Mesodermal cell (in vitro differentiated cells): ENCODE measurements at regions not wholly inside any gene's neighbourhood (a gene's known extent, or its start where the extent isn't known, plus 50 kb on each side); places are given as distances from the start of the nearest gene placed in this dataset.

Experiments
- H3K27ac ChIP-seq: 2 replicates; pipeline ENCODE4 v1.7.0; 2013; ENCODE audit warnings: mild to moderate bottlenecking, low read depth, low read length, moderate library complexity; ENCODE audit not compliant: severe bottlenecking
- H3K36me3 ChIP-seq: 2 replicates; pipeline ENCODE4 v1.7.1; 2013; ENCODE audit warnings: mild to moderate bottlenecking, low read length, moderate library complexity; ENCODE audit not compliant: control insufficient read depth, insufficient read depth
- H3K4me1 ChIP-seq: one replicate; pipeline ENCODE4 v1.7.1; 2013; ENCODE audit warnings: mild to moderate bottlenecking, low read length; ENCODE audit not compliant: insufficient read depth, control insufficient read depth, poor library complexity, severe bottlenecking
- H3K4me3 ChIP-seq: 2 replicates; pipeline ENCODE4 v1.7.0; 2013; ENCODE audit warnings: low read length, control low read depth, mild to moderate bottlenecking; ENCODE audit not compliant: insufficient read depth, poor library complexity, severe bottlenecking; ENCODE audit errors: extremely low read depth
- H3K9me3 ChIP-seq: 2 replicates; pipeline ENCODE4 v1.7.1; 2013; ENCODE audit warnings: mild to moderate bottlenecking, low read length, moderate library complexity; ENCODE audit not compliant: control insufficient read depth
- WGBS, 2 experiments: methylation state at CpG; one replicate each; pipeline ENCODE4 v1.1.5; 2013; ENCODE audit warnings: missing lambda C conversion rate in 2 of 2; ENCODE audit not compliant: insufficient coverage in 2 of 2; 5-methylcytosine and 5-hydroxymethylcytosine counted together

- Histone ChIP-seq H3K4me1 (peaks cover 22% of the 10 kb centered on the region), H3K36me3 (no peaks in the 10 kb centered on the region), H3K4me3 (no peak overlapping the region), H3K27ac (no peak overlapping the region), H3K9me3 (no peaks in the 10 kb centered on the region)
- WGBS, 2 experiments, result 64 to 85% methylated on average over 3 to 5 of the region's 7 CpGs
Measured at GRCh38 chr12:115260762-115261675, 577.0 kb upstream of the TBX3 start.

- WGBS, 2 experiments, result 96 to 100% methylated on average over 2 to 4 of the region's 4 CpGs
- H3K27ac ChIP-seq, result no peak overlapping the region
- no peaks in the 10 kb centered on the region for H3K9me3 ChIP-seq
Measured at GRCh38 chr12:115259968-115260747, 576.2 kb upstream of the TBX3 start.

DNA sequence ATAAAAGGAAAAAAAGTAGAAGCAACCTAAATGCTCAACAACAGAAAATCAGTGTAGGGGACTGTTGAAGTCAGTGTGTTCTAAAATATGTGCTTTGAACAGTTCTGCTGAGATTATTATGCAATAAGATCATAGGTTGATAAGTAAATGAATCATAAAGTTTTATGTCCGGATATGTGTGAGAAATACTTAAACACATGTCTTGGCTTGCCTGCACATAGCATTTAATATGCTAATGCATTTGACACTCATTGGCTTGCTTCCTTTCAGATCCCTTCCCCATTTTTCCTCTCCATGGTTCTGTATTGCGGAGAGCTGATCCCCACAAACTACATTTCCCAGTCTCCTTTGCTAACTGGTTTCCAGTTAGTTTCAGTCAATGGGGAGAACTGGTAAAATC, 573.8 kb upstream of the TBX3 start:
- WGBS, 2 experiments, result 100% methylated on average over 1 of the region's 2 CpGs; no CpG with 5 or more reads in 1 of the 2 experiments
- Histone ChIP-seq H3K4me1 (peaks cover 22% of the 10 kb centered on the region), H3K27ac (no peak overlapping the region), H3K9me3 (no peaks in the 10 kb centered on the region), H3K36me3 (no peaks in the 10 kb centered on the region), H3K4me3 (no peak overlapping the region)

More at GRCh38 chr12:115259968-115260747, 576.2 kb upstream of the TBX3 start:
- no peak overlapping the region for H3K4me3 ChIP-seq
- no peaks in the 10 kb centered on the region for H3K36me3 ChIP-seq
- peaks cover 22% of the 10 kb centered on the region for H3K4me1 ChIP-seq

DNA sequence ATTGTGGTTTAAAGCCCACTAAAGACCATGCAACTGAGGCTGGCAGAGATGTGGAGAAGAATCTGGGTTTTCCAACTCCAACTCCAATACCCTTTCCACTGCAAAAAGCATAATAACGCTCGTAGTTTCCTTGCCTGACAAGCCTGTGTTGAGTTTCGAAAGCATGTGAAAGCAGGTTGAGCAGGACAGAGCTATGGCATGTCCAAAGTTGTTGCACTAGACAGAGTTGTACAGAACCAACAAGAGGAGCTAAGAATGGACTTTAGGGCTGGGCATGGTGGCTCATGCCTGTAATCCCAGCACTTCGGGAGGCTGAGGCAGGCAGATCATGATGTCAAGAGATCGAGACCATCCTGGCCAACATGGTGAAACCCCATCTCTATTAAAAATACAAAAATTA, 572.0 kb upstream of the TBX3 start:
- no peak overlapping the region for H3K27ac ChIP-seq
- H3K9me3 ChIP-seq, result no peaks in the 10 kb centered on the region
- H3K4me1 ChIP-seq, result peaks cover 9% of the 10 kb centered on the region
- no peak overlapping the region for H3K4me3 ChIP-seq
- no peaks in the 10 kb centered on the region for H3K36me3 ChIP-seq
- 91 to 100% methylated on average over 1 to 3 of the region's 5 CpGs for WGBS, 2 experiments

- Histone ChIP-seq H3K9me3 (no peaks in the 10 kb centered on the region), H3K4me1 (peaks cover 2% of the 10 kb centered on the region), H3K36me3 (no peaks in the 10 kb centered on the region), H3K27ac (no peak overlapping the region), H3K4me3 (no peak overlapping the region)
Measured at GRCh38 chr12:115255257-115255656, 571.3 kb upstream of the TBX3 start.

DNA sequence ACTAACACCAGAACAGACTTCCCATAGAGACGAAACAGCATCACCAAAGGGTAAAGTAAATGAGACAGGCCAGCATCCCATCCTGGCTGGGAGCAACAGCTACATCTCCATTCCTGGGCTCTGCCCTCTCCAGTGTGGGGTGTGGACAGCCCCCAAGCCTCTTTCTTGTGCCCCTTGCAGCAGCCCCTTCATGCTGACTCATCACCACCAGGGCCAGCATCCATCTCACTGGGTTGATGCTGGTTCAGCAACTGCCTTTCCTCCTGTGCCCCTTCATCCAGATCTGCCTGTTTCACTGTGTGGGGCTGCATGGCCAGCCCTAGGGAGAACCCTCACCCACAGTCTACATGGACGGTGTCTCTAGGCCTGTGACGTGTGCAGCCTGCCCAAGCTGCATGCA, 569.1 kb upstream of the TBX3 start:
- Histone ChIP-seq H3K9me3 (no peaks in the 10 kb centered on the region), H3K4me1 (no peaks in the 10 kb centered on the region), H3K36me3 (no peaks in the 10 kb centered on the region), H3K4me3 (no peak overlapping the region), H3K27ac (no peak overlapping the region)
- WGBS, 2 experiments, result 98 to 100% methylated on average over 2 to 3 of the region's 3 CpGs

DNA sequence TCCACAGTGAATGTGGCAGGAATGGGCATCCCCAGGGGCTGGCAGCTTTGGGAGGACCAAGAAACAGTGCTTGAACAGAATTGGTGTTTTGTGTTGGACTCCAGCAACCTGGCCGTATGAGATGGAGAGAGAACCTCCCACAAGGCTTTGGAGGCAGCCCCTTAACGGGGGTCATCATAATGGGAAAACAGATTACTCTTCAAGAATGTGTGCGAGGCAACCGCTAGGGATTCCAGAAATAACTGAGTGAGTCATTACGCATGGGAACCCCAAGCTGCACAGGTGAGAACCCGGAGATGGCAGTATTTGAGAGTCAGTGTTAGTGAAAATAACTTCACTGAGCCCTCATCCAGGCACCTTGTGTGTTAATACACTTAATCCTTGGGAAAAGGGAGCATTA, 567.8 kb upstream of the TBX3 start:
- Histone ChIP-seq H3K4me3 (no peak overlapping the region), H3K27ac (no peak overlapping the region), H3K4me1 (no peaks in the 10 kb centered on the region), H3K36me3 (no peaks in the 10 kb centered on the region), H3K9me3 (no peaks in the 10 kb centered on the region)
- 93 to 96% methylated on average over 5 of the region's 6 CpGs for WGBS, 2 experiments

DNA sequence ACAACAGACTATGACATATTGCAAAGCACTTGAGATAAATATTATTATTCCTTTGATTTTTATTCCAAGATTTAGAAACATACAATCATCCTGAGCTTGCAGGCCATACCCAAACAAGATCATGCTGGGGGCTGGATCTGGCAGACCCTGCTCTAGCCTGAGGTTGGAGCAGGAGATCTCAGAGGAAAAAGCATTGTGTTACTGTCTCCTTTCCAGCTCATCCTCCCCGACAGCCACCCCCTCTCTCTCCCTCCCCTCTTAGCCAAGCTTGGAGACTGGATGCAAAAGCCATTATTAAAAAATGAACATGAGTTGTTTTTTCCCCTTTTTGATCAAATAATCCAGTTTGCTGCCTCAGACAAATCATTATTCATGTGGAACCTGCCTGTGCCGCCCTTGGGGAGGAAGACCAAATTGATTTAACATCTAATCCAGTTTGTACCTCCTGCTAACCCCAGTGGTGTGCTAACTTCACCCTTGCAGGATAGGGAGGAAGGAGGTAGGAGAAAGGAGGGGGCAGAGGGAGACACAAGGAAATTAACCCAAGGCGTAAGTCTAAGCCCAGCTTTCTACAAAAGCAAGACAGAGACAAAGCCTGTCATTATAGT, 565.8 kb upstream of the TBX3 start:
- no peak overlapping the region for H3K27ac ChIP-seq
- H3K36me3 ChIP-seq, result no peaks in the 10 kb centered on the region
- H3K4me3 ChIP-seq, result no peak overlapping the region
- WGBS, 2 experiments, result 100% methylated on average over 1 to 3 of the region's 3 CpGs
- no peaks in the 10 kb centered on the region for H3K4me1 ChIP-seq
- H3K9me3 ChIP-seq, result no peaks in the 10 kb centered on the region

GRCh38 chr12:115245020-115245419, 561.0 kb upstream of the TBX3 start:
- H3K36me3 ChIP-seq, result no peaks in the 10 kb centered on the region
- 91 to 92% methylated on average over 10 of the region's 10 CpGs for WGBS, 2 experiments

GRCh38 chr12:115243933-115244628, 560.1 kb upstream of the TBX3 start:
- Histone ChIP-seq H3K4me1 (no peaks in the 10 kb centered on the region), H3K36me3 (no peaks in the 10 kb centered on the region), H3K4me3 (no peak overlapping the region), H3K27ac (no peak overlapping the region), H3K9me3 (no peaks in the 10 kb centered on the region)
- 92 to 94% methylated on average over 4 to 5 of the region's 5 CpGs for WGBS, 2 experiments

More at GRCh38 chr12:115245020-115245419, 561.0 kb upstream of the TBX3 start:
- no peaks in the 10 kb centered on the region for H3K4me1 ChIP-seq
- H3K4me3 ChIP-seq, result no peak overlapping the region
- H3K9me3 ChIP-seq, result no peaks in the 10 kb centered on the region
- no peak overlapping the region for H3K27ac ChIP-seq
